ENCODE measurements at regions not wholly inside any gene's neighbourhood (a gene's known extent, or its start where the extent isn't known, plus 50 kb on each side); places are given as distances from the start of the nearest gene placed in this dataset.
"Not testable (repeated sequence)": the region's sequence is repeated elsewhere in the genome, so short reads cannot be mapped to it uniquely, and the experiment has no call there.

DNA sequence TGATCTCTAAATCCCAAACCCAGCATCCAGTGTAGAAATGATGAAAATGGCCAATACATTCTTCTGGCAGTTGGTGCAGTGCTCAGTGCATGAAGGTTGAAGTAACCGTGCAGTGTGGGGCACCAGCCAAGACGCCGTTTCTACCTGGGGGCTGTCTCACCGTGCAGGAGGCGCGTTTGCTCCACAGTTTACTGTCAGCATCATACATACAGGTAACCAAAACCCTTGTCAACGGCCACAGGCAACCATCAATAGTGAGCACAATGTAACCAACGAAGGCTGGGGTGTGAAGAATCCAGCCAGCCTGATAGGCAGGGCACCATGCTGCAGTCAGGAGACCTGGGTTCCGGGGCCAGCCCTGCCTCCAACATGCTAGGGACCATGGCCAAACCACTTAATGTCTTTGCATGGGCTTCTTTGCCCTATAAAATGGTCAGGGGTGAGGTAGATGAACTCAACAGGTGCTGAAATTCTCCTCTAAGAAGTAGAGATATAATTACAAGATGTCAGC is 127.5 kb upstream of the ID2 start:
- DNase-seq: no peak

DNA sequence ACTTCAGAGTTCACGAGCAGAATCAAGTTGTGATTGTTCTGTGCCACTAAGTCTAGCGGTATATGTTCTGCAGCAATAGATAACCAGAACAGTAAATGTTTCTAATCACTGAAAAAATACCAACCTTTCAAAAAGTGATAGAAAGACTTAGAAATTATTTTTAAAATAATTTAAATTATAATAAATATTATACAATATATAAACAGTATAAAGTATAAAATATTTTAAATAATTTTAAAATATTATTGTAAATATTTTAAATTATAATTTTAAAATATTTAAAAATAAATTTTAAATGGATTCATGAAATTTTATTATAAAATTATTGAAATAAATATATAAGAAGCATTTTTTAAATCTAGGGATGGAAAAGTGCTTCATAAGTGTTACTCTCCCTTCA is 126.3 kb upstream of the ID2 start:
- no peak for DNase-seq

DNA sequence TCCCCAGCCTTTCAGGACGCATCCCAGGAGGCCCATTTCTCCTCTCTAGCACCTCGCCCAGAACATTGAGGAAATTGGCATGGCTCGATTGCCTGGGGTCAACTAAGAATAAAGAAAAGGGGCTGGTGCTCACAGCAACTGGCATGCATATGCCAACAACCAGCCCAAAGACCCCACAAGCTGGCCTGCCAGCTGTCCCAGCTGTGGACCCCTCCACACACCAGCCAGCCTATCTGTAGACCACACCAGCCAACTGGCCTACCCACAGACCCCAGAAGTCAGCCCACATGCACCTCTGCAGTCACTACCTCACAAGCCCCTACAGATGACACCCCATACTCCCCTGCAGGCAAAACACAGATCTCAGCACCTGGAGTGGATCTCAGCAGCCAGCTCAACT is 123.8 kb upstream of the ID2 start:
- no peak for DNase-seq

DNA sequence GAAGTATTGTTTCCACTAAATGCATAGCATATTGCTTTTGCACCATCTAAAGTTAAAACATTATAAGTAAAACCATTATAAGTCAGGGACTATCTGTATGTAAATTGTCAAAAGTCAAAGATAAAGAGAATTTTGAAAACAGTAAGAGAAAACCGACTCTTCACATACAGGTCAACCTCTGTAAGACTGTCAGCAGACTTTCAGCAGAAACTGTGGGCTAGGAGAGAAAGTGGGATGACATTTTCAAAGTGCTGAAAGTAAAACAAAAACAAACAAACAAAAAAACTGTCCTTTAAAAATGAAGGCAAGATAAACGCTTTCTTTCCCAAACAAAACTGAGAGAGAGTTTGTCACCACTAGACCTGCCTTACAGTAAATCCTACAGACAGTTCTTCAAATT is 122.9 kb upstream of the ID2 start:
- DNase-seq: no peak

DNA sequence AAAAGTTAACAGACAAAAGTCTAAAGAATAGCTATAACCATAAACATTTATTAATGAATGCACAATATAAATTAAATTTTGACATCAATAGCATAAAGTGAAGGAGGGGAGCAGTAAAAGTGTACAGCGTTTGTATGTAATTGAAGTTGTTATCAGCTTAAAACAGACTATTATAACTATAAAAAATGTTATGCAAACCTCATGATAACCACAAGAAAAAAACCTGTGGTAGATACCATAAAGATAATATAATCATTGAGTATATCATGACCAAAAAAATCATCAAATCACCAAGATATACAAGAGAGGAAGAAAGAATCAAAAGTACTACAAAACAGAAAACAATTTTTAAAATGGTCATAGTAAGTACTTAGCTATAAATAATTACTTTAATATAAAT is 122.1 kb upstream of the ID2 start:
- DNase-seq: peak; percentile 53

DNA sequence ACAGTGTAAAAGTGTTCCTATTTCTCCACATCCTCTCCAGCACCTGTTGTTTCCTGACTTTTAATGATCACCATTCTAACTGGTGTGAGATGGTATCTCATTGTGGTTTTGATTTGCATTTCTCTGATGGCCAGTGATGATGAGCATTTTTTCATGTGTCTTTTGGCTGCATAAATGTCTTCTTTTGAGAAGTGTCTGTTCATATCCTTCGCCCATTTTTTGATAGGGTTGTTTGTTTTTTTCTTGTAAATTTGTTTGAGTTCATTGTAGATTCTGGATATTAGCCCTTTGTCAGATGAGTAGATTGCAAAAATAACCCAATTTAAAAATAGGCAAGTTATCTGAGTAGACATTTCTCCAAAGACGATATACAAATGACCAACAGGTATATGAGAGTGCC is 120.2 kb upstream of the ID2 start:
- DNase-seq: not testable (repeated sequence)

DNA sequence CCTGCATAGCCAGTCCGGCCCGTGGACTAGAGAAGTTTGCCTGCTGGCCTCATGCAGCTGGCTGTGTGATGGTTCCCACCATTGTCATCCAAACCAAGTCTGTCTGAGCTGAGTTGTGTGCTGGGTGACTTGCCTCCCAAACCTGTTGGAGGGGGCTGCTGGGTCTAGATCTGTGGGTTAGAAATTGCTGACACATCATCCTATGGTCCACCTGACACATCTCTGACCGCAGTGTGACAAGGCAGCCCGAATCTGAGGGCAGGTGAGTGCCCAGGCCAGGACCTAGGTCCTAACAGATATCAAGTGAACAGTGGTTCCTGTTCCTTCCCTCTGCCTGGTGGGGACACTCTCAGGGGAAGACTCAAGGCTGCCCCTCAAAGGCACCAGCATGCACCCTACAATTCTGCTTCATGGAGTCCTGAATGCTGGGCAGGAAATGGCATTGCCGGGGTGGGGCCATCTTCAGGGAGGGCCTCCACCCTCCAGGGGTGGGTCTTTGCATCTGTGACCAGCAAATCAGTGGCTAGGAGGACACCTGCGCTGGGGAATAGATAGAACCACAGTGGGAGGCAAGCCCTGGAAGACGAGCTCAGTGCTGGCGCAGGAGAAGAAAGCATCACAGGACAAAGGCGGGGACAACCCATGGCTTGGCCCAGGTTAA is 117.9 kb upstream of the ID2 start:
- DNase-seq: peak; percentile 33

DNA sequence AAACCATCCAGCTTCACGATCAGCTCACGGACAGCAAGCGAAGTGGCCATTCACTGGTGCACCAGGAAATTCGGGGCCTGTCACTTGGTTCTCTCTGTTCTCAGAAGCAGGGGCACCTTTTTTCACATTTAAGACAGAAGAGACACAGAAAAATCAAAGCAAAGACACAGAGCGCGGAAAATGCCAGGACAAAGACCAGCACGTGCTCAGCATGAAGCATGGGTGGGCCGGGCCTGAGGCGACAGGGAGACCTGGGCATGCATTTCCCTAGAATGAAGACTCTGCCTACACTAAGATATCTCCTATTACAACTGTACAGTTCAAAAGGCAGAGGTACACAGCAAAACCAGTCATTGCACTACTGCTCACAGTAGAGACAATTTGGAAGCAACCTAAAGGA is 117.4 kb upstream of the ID2 start:
- DNase-seq: no peak

DNA sequence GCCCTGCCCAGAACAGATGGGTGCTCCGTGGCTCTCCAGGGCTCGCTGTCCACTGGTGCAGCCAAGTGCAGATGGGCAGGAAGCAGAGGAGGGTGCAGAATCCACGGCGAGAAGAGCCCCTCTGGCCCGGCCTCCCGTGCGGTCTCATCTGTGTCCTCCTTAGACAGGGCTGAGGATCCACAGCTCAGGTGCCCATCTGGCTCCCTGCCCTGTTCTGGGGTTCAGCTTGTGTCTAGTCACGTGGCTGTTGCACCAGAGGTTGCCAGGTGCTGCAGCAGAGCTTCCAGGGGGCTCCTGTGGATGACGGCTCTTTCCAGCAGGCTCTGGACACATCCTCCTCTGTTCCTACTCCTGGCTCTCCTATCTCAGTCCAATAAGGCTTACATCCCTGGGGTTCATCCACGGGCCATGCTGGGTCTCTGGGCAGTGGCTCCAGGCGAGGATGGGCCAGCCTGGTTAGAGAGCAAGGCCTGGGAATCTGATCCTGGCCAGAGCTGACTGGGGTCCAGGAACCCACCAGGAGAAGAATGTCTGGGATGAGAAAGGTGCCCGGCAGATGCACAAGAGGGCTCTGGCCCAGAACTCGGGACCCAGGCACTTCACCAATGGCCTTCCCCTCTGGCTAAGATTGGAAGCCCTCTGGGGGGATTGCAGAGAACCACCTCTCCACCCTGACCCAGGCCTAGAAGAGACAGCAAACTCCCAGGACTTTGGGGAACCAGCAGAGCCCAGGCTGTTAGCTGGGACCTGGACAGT is 116.3 kb upstream of the ID2 start:
- DNase-seq: no peak

DNA sequence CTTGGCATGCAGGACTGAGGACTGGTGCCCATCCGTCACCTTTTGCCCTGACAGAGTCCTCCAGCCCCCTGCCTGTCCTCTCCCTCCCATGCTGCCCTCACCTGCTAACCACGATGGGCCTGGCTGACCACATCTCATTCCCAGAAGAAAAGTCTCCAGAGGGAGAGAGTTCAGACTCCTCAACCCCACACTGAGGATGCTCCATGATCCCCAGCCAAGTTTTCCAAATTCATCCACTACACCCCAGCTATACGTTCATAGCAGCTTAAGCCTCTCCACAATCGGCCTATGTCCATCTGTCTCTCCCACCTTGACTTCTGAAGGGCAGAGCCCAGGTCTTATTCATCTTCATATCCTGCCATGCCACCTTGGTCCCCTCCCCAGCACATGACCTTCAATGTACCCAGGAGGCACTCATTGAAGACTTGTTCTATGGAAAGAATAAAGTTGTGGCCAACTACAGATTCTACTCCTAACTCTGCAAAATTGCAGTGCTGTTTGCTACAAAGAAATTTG is 115.6 kb upstream of the ID2 start:
- no peak for DNase-seq

DNA sequence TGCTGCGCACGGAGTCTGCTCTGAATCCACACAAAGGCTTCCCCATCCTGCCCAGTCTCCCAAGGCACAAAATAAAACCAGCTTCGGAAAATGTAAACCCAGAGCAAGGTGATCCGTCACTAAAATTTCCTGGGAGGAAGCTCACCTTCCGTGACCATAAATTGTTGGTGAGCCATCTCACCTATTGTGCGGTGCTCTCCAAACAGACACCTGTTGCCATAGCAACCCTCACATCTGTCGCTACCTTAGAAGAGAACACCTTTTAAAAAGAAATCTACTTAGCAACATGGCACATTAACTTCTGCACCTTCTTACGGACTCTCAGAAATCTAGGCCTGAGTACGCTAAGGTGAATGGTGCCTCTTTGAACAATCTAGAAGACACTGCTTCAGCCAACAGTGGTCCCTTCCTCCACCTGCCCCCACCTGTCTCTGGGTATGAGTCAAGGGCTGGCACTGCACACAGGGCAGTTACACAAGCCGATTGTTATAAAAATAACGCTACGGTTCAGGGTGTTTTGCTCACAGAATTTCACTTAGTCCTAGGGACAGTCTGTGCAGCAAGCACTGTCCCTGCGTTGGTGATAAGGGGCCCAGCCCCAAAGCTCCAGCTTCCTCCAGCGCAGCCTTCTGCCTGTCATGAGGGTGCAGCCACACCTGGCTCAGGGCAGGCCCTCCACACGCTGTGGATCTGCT is 114.9 kb upstream of the ID2 start:
- no peak for DNase-seq

DNA sequence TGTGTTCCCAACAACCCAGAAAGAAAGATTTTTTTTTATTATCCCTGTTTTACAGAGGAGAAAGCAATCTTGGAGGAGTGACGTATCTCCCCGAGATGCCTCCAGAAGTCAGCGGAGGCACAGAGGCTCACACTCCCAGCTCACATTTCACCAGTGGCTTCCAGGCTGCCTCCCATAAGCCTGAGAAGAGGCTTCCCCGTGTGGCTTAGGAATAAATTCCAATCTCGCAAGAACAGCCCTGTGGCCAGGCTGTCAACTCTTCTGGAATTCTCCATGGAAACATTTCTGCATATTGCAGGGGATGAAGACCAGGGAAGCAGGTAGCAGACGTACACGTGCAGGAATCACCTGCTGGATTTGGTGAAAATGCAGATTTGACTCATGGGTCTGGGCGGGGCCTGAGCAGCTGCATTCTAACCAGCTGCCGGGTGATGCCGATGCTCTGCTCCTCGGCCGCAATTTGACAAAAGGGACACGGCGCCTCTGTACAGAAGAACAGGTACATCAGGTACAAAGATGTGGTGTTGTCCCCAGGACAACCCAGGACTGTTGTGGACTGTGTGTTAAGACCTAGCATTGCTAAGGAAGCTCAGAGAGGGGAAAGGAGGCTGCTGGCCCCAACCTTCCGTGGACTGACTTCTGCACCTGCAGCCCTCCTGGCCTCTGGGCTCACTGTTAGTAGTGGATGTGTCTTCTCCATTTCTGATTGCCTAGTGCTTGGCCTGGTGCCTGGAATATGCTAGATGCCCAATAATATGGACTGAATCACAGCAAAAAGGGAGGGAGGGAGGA is 114.2 kb upstream of the ID2 start:
- no peak for DNase-seq

DNA sequence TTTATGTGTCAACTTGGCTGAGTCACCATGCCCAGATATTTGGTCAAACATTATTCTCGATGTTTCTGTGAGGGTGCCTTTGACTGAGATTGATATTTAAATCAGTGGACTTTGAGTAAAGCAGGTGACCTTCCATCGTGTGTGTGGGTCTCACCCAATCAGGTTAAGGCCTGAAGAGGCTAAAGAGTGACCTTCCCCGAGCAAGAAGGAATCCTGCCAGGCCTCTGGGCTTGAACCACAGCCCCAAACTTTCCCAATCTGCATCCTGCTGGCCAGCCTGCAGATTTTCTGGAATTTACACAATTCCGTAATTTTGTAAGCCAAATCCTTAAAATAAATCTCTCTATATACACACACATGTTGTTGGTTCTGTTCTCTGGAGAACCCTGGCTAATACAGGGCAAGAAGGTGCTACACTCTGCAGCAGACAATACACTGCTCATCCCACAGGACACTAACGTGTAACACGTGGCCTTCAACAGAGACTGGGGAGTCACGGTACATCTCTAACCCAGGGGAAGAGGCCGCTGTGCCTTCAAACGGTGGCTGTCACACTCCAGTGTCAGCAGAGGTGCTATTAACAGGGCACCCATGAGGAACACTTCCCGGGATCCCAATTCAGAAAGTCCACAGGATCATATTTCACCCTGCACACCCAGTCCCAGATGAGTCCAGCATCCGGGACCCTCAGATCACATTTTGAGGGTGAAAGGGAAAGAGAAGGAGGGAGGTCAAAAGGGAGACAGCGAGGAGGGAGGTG is 113.1 kb upstream of the ID2 start:
- DNase-seq: no peak

DNA sequence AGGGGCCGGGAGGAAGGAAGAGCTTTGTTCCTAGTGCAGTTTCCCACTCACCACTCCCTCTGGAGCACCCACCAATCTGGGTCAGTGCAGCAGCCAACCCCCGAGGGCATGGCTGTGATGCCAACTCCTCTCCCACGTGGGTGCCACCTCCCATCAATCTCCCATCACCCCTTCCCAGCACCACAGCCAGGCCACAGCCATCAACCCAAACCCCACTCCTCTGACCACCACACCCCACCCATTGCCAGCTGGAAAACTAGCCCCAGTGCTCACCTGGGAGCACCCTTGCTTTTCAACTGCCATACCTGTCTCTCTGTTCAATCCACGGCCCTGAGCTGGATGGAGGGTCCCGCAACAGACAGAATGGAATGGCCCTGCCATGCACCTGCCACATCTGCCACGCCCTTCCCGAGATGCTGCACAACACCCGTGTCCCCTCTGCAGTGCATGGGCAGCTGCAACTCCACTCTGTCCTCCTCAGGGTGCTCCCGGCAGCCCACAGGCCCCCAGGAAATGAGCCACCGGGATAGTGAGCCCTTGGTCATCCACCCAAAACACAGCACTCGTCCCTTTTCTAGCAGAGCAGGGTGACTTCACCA is 112.4 kb upstream of the ID2 start:
- DNase-seq: no peak

DNA sequence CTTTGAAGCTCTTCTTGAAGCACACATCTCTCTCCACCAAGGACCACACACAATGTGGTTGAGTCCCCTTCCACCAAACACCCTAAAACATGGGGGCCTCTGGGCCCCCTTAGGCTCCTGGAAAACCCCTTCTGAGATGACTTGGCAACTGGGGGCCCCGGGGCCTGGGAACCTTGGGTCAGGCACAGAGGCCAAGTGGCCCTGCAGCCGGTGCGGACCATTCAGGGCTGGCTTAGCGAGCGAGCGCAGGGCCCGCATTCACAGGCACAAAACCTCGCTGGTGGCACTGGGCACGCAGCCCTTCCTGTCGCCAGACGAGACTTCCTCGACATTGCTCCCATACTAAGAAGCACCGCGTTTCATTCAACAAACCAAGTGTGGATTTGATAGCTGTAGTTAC is 111.2 kb upstream of the ID2 start:
- no peak for DNase-seq

DNA sequence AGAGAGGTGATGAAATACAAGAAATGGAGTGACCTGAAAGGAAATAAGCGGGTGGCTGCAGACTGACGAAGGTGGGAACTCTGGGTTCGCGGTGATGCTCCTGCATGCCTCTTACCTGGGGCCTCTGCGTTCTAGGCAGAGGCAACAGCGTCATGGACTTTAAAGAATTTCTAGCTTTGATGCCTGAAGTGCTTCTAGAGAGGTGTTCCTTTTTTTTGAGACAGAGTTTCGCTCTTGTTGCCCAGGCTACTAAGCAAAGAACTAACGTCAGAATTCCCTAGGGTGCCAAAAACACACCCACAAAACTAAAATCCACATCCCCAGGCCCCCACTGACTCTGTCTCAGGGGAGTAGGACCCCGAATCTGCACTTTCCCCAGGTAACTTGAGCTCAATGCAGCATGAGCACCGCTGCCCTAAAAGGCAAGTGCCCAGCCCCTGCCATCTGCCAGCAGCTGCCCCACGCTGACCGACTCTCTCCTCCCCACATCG is 110.5 kb upstream of the ID2 start:
- no peak for DNase-seq

DNA sequence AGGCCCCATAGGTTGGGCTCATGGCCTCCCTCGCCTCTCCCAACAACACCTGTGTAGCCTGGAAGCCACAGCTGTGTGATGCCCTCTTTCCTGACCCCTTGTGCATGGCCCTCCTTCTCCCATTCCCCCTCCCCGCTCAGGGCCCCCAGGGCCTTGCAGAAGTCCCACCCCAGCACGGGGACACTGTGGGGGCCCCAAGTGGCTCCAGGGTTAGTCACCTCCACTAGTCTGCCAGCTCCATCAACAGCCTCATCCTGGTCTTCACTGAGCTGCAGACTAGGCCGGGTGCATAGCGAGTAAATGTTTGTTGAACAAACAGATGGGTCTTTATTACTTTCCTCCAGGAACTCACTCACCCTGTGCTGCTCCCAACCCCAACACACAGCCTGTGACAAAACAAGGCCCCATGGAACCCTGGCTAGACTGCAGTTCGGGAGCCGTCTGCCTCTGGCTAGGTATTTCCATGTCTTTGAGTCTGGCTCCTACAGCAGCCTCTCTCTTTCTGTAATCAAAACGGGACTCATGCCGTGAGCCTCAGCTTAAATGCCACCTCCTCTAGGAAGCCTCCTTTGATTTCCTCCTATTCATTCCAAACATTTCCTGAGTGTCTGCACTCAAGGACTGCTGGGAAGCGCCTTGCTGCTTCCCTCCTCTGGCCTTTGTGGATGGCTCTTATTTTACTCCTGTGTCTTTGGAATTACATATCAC is 109.9 kb upstream of the ID2 start:
- DNase-seq: no peak

DNA sequence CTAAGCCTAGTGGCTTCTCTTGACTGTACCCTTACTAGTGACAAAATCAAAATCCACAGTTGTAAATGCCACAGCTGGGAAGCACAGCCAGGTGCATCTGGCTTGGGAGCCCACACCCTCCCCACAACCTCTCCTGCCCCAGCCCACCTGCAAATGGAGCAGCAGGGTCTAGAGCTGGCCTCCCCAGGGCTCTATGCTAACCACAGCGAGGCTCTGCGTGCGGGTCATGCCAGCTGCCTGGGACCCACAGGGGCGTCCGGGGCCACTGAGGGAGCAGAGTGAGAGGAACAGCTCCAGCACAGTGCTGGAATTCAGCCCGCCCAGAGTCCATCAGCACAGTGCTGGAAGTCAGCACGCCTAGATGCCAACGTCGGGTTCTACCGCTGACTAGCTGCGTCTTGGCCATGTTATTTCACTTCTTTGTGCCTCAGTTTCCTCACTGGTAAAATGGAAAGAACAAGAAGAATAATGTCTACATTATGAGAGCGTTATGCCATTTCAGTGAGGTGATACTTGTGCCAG is 109.1 kb upstream of the ID2 start:
- DNase-seq: no peak

DNA sequence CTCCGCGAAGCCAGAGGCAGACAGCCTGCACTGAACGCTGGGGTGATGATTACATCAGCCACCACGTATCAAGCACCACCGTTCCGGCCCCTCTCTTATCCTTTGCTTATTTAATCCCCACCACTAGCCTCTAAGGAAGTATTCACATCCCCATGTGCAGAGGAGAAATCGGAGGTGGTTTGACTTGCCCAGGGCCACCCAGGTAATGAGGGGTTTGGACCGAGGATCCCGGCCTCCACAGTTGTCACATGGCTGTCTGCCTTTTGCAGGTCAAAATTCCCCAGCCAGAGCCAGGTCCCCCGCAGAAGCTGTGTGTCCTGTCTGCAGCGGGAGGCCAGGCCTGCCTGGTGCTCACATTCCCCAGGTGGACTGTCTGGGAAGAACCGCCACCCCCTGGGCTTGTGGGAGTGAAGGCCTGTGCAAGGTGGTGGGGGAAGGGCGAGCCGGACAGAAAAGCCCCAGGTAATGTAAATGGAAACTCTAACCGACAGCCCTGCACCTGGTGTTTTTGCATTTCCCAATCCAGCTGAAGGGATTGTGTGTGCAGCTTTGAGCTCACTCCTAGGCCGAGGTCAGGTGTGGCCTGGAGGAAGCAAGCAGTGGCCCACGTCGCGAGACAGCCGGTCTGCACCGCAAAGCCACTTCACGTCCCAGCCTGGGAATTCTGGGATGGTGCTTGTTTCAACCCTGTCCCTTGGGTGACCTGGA is 108.5 kb upstream of the ID2 start:
- no peak for DNase-seq

DNA sequence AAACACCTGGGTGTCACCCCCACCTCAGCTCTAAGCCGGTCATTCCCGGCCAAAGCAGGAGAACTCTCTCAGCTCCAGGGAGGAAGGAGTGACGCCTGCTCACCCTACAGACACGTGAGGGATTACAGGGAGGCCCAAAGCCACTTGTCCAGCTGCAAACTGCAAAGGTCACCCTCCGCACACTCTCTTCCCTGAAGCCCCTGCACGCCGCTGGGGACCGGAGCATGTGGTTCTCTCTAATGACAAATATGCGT is 108.0 kb upstream of the ID2 start:
- no peak for DNase-seq
